IMR-90 (cell line): ENCODE measurements at regions not wholly inside any gene's neighbourhood (a gene's known extent, or its start where the extent isn't known, plus 50 kb on each side); places are given as distances from the start of the nearest gene placed in this dataset.

ENCODE experiments used
- ATAC-seq: fragments of 200-7000 bp; cut with Tn5 transposase; 2 replicates; pipeline ENCODE4 v1.9.1; 2020; ENCODE audit warnings: low read depth, mild to moderate bottlenecking, moderate library complexity
- BruUV-seq: library from RNA; stranded (reverse); fragments of 400-500 nt; replicated peaks from 2 replicates; lab custom pipeline; 2021; lab: Mats Ljungman, UMichigan
- CTCF ChIA-PET: fragments of 300-600 bp; formaldehyde crosslinking; extraction: SDS; loops from one replicate; lab custom pipeline; 2021; ENCODE audit warnings: antibody characterized with exemption; lab: Yijun Ruan, JAX
- POLR2A ChIA-PET: fragments of 300-600 bp; sonication (Branson Sonifier 250); formaldehyde crosslinking; loops from one replicate; lab custom pipeline; 2022; ENCODE audit warnings: antibody characterized with exemption; ENCODE audit not compliant: unreplicated experiment; lab: Charles Lee
- DNase-seq: peaks from one replicate; pipeline ENCODE4 v3.0.0; 2013
- H2AFZ ChIP-seq: replicated peaks from 2 replicates; pipeline ENCODE3; 2013; ENCODE audit warnings: low read length, mild to moderate bottlenecking; ENCODE audit not compliant: poor library complexity
- H2AK5ac ChIP-seq: 2 replicates; pipeline ENCODE4 v1.6.1; 2013; ENCODE audit warnings: low read depth, low read length, inconsistent platforms
- H2AK9ac ChIP-seq: replicated peaks from 2 replicates; pipeline ENCODE3; 2013; ENCODE audit warnings: mild to moderate bottlenecking, low read depth, low read length, moderate library complexity; ENCODE audit not compliant: poor library complexity
- H2BK120ac ChIP-seq: 2 replicates; pipeline ENCODE4 v1.6.1; 2013; ENCODE audit warnings: low read depth, low read length, inconsistent platforms
- H2BK15ac ChIP-seq: 3 replicates; pipeline ENCODE4 v1.6.1; 2013; ENCODE audit warnings: low read depth, low read length, inconsistent platforms
- H2BK20ac ChIP-seq: 2 replicates; pipeline ENCODE4 v1.6.1; 2013; ENCODE audit warnings: low read depth, mild to moderate bottlenecking, inconsistent platforms, low read length, moderate library complexity
- H2BK5ac ChIP-seq: 2 replicates; pipeline ENCODE4 v1.6.1; 2013; ENCODE audit warnings: mild to moderate bottlenecking, low read depth, low read length, inconsistent platforms; ENCODE audit not compliant: poor library complexity, severe bottlenecking
- H3K14ac ChIP-seq: replicated peaks from 2 replicates; pipeline ENCODE4 v1.6.1; 2013; ENCODE audit warnings: low read depth, low read length, inconsistent platforms
- H3K18ac ChIP-seq: 2 replicates; pipeline ENCODE4 v1.6.1; 2013; ENCODE audit warnings: low read depth, low read length, control low read depth
- H3K23ac ChIP-seq: 2 replicates; pipeline ENCODE4 v1.6.1; 2013; ENCODE audit warnings: low read depth, low read length, inconsistent platforms
- H3K27ac ChIP-seq: 2 replicates; pipeline ENCODE4 v1.5.1; 2013; ENCODE audit warnings: mild to moderate bottlenecking, control low read depth, low read length; ENCODE audit not compliant: insufficient read depth
- H3K27me3 ChIP-seq: 2 replicates; pipeline ENCODE4 v1.6.1; 2013; ENCODE audit warnings: low read length; ENCODE audit not compliant: control insufficient read depth, insufficient read depth
- H3K36me3 ChIP-seq: 2 replicates; pipeline ENCODE4 v1.6.1; 2013; ENCODE audit warnings: low read length, mixed read lengths; ENCODE audit not compliant: control insufficient read depth, insufficient read depth
- H3K4ac ChIP-seq: 2 replicates; pipeline ENCODE4 v1.6.1; 2013; ENCODE audit warnings: low read depth, low read length, inconsistent platforms
- H3K4me1 ChIP-seq: 2 replicates; pipeline ENCODE4 v1.6.1; 2013; ENCODE audit warnings: low read length, mixed read lengths; ENCODE audit not compliant: control insufficient read depth, insufficient read depth
- H3K4me2 ChIP-seq: 2 replicates; pipeline ENCODE4 v1.6.1; 2013; ENCODE audit warnings: low read depth, mild to moderate bottlenecking, control low read depth, low read length, moderate library complexity
- H3K4me3 ChIP-seq: 2 replicates; pipeline ENCODE4 v1.5.1; 2013; ENCODE audit warnings: low read depth, mild to moderate bottlenecking, control low read depth, low read length, moderate library complexity; ENCODE audit not compliant: insufficient read depth
- H3K56ac ChIP-seq: 2 replicates; pipeline ENCODE4 v1.6.1; 2013; ENCODE audit warnings: low read length, inconsistent platforms; ENCODE audit not compliant: insufficient read depth; ENCODE audit errors: extremely low read depth
- H3K79me1 ChIP-seq, 2 experiments: 2 replicates each; pipeline ENCODE4 v1.6.1; 2013; ENCODE audit warnings: low read length in 2 of 2, inconsistent platforms in 1 of 2, low read depth in 1 of 2
- H3K9ac ChIP-seq: 2 replicates; pipeline ENCODE4 v1.6.1; 2013; ENCODE audit warnings: low read depth, low read length, control low read depth
- H3K9me1 ChIP-seq: 2 replicates; pipeline ENCODE4 v1.6.1; 2013; ENCODE audit warnings: low read length, inconsistent platforms; ENCODE audit not compliant: insufficient read depth
- H3K9me3 ChIP-seq: 2 replicates; pipeline ENCODE4 v1.6.1; 2013; ENCODE audit warnings: low read length; ENCODE audit not compliant: control insufficient read depth, insufficient read depth
- H4K20me1 ChIP-seq: 2 replicates; pipeline ENCODE4 v1.6.1; 2013; ENCODE audit warnings: low read length, inconsistent platforms; ENCODE audit not compliant: insufficient read depth
- H4K5ac ChIP-seq: 2 replicates; pipeline ENCODE4 v1.6.1; 2013; ENCODE audit warnings: mild to moderate bottlenecking, low read depth, low read length, control low read depth
- H4K8ac ChIP-seq, 2 experiments: 2 replicates each; pipeline ENCODE4 v1.6.1; 2013; ENCODE audit warnings: low read depth in 2 of 2, low read length in 2 of 2, control low read depth in 1 of 2, inconsistent platforms in 1 of 2
- H4K91ac ChIP-seq: 2 replicates; pipeline ENCODE4 v1.6.1; 2013; ENCODE audit warnings: low read depth, low read length, inconsistent platforms; ENCODE audit not compliant: insufficient read depth
- CTCF ChIP-seq: conservative IDR thresholded peaks from 2 replicates; pipeline ENCODE4 v1.5.1; 2012; ENCODE audit warnings: mild to moderate bottlenecking, low read depth, low read length, improper control_type of control experiment
- NFE2L2 ChIP-seq: fragments of 150-350 bp; IDR thresholded peaks from 2 replicates; pipeline ENCODE4 v1.6.1; 2016; ENCODE audit warnings: low read depth, mild to moderate bottlenecking, low read length
- RAD21 ChIP-seq: IDR thresholded peaks from 2 replicates; pipeline ENCODE4 v1.6.1; 2012; ENCODE audit warnings: low read length, improper control_type of control experiment
- USF2 ChIP-seq: fragments of 150-350 bp; IDR thresholded peaks from 2 replicates; pipeline ENCODE4 v1.6.1; 2017; ENCODE audit warnings: mild to moderate bottlenecking, antibody characterized with exemption, low read length, low read depth
- WGBS, 2 experiments: methylation state at CpG; one replicate each; pipeline versions ENCODE4 v1.1.5 to v1.1.7; 2013; ENCODE audit warnings: missing lambda C conversion rate in 2 of 2; ENCODE audit not compliant: insufficient read length in 1 of 2; ENCODE audit errors: extremely low coverage in 2 of 2; 5-methylcytosine and 5-hydroxymethylcytosine counted together
- dilution Hi-C: fragments of 300-500 bp; cut with HindIII; formaldehyde crosslinking; loops from one replicate; pipeline ENCODE4 v1.14.3; 2018; ENCODE audit warnings: low sequenced_read_pairs; ENCODE audit not compliant: unreplicated experiment
- in situ Hi-C: fragments of 300-500 bp; cut with MboI; formaldehyde crosslinking; loops from 3 replicates; pipeline ENCODE4 v1.14.3; 2019; ENCODE audit warnings: low sequenced_read_pairs, inconsistent platforms, mixed read lengths
- intact Hi-C: fragments of 100-400 bp; cut with micrococcal nuclease; formaldehyde crosslinking; loops from 2 replicates; pipeline ENCODE4 v1.10.0; 2022

- Histone ChIP-seq H3K4me3 (no peak overlapping the region), H2BK15ac (no peak overlapping the region), H3K79me1 (no peaks in the 10 kb centered on the region), H3K4me2 (no peak overlapping the region), H3K56ac (no peak overlapping the region), H3K9me1 (no peaks in the 10 kb centered on the region), H3K14ac (no peak overlapping the region), H3K9ac (no peak overlapping the region), H3K9me3 (no peaks in the 10 kb centered on the region), H2AK9ac (no peak overlapping the region), H3K36me3 (no peaks in the 10 kb centered on the region), H4K91ac (no peak overlapping the region), H4K8ac (no peak overlapping the region), H2BK120ac (no peak overlapping the region), H2AK5ac (no peak overlapping the region), H3K27ac (no peak overlapping the region), H3K27me3 (no peaks in the 10 kb centered on the region), H3K23ac (no peak overlapping the region), H3K4ac (no peak overlapping the region), H2AFZ (no peak overlapping the region), H4K20me1 (no peaks in the 10 kb centered on the region), H3K18ac (no peak overlapping the region), H3K4me1 (no peaks in the 10 kb centered on the region), H2BK20ac (no peak overlapping the region), H2BK5ac (no peak overlapping the region), H4K5ac (no peak overlapping the region)
- DNase-seq (no peak), ATAC-seq (no peak)
- ChIA-PET POLR2A (no interaction called here), CTCF (no interaction called here)
- in situ Hi-C loops, result no loop called here
- no CpG with 5 or more reads among the region's 2 CpGs for WGBS, 2 experiments
- dilution Hi-C loops, result no loop called here
- no TSS peak for BruUV-seq
- intact Hi-C loops, result no loop called here
- no peak for TF ChIP-seq RAD21
- TF ChIP-seq NFE2L2, result peak; percentile 54
- no peak for TF ChIP-seq CTCF
- no peak for TF ChIP-seq USF2
Measured at GRCh38 chr3:36212251-36212650, 168.1 kb upstream of the STAC start.
